CD14-positive monocyte (primary cell): ENCODE measurements at regions not wholly inside any gene's neighbourhood (a gene's known extent, or its start where the extent isn't known, plus 50 kb on each side); places are given as distances from the start of the nearest gene placed in this dataset.

Experiments used
- DNase-seq, 3 donors: peaks; one replicate each; pipeline ENCODE4 v3.0.0-alpha.2; 2011 to 2022
- H2AFZ ChIP-seq: 2 replicates; pipeline ENCODE4 v1.6.0; 2012; ENCODE audit warnings: mild to moderate bottlenecking, low read depth, low read length, inconsistent platforms; ENCODE audit not compliant: insufficient read depth, poor library complexity, severe bottlenecking
- H3K27ac ChIP-seq, 2 donors: 1 replicate in 1 of 2; 2 replicates in 1 of 2; pipeline ENCODE4 v1.5.1; 2012 to 2013; ENCODE audit warnings: low read length in 2 of 2, control low read depth in 1 of 2, inconsistent platforms in 1 of 2, low read depth in 1 of 2, mild to moderate bottlenecking in 1 of 2
- H3K27me3 ChIP-seq, 2 donors: one replicate each; pipeline versions ENCODE4 v1.6.0 to v1.6.1; 2011 to 2013; ENCODE audit warnings: low read length in 2 of 2; ENCODE audit not compliant: control insufficient read depth in 2 of 2, insufficient read depth in 2 of 2
- H3K36me3 ChIP-seq, 2 donors: replicated peaks in 1 of 2; 1 replicate in 1 of 2; 2 replicates in 1 of 2; pipeline versions ENCODE4 v1.5.1 to v1.6.1; 2012 to 2013; ENCODE audit warnings: low read length in 2 of 2, control low read depth in 1 of 2, inconsistent platforms in 1 of 2, mild to moderate bottlenecking in 1 of 2; ENCODE audit not compliant: insufficient read depth in 2 of 2, control insufficient read depth in 1 of 2
- H3K4me1 ChIP-seq, 2 donors: 1 replicate in 1 of 2; 2 replicates in 1 of 2; pipeline versions ENCODE4 v1.5.1 to v1.6.1; 2012 to 2013; ENCODE audit warnings: low read length in 2 of 2, control low read depth in 1 of 2, inconsistent platforms in 1 of 2, mild to moderate bottlenecking in 1 of 2, moderate library complexity in 1 of 2; ENCODE audit not compliant: insufficient read depth in 2 of 2, control insufficient read depth in 1 of 2
- H3K4me2 ChIP-seq: replicated peaks from 2 replicates; pipeline ENCODE3; 2012; ENCODE audit warnings: low read length, moderate library complexity, mild to moderate bottlenecking; ENCODE audit not compliant: poor library complexity, severe bottlenecking; ENCODE audit errors: extremely low read depth
- H3K4me3 ChIP-seq, 3 experiments: fragments of 200-600 bp in 1 of 3; sonication (generic) in 1 of 3; replicated peaks in 1 of 3; 1 replicate in 2 of 3; 2 replicates in 1 of 3; pipeline ENCODE4 v1.5.1; 2011 to 2013; ENCODE audit warnings: low read length in 3 of 3, mild to moderate bottlenecking in 3 of 3, control low read depth in 2 of 3, low read depth in 2 of 3, inconsistent platforms in 1 of 3, moderate library complexity in 1 of 3
- H3K79me2 ChIP-seq: 2 replicates; pipeline ENCODE4 v1.6.0; 2012; ENCODE audit warnings: mild to moderate bottlenecking, control low read depth, inconsistent platforms, low read length, moderate library complexity; ENCODE audit not compliant: insufficient read depth
- H3K9ac ChIP-seq: 2 replicates; pipeline ENCODE4 v1.6.0; 2017; ENCODE audit warnings: low read length, mild to moderate bottlenecking; ENCODE audit not compliant: insufficient read depth, poor library complexity, severe bottlenecking
- H3K9me3 ChIP-seq, 2 donors: replicated peaks in 1 of 2; 1 replicate in 1 of 2; 2 replicates in 1 of 2; pipeline versions ENCODE4 v1.5.1 to v1.6.1; 2012 to 2013; ENCODE audit warnings: low read length in 2 of 2, control low read depth in 1 of 2; ENCODE audit not compliant: control insufficient read depth in 1 of 2, insufficient read depth in 1 of 2
- H4K20me1 ChIP-seq: 2 replicates; pipeline ENCODE4 v1.6.0; 2012; ENCODE audit warnings: mild to moderate bottlenecking, low read length, control low read depth, moderate library complexity; ENCODE audit not compliant: insufficient read depth
- H3K27ac Mint-ChIP-seq, 7 donors: one replicate each; pipeline ENCODE4 v1.8.0; 2020; ENCODE audit warnings: mild to moderate bottlenecking in 7 of 7, mixed read lengths in 7 of 7, moderate library complexity in 6 of 7, inconsistent platforms in 2 of 7
- H3K27me3 Mint-ChIP-seq, 3 donors: one replicate each; pipeline ENCODE4 v1.8.0; 2021 to 2022; ENCODE audit warnings: low read depth in 3 of 3, mild to moderate bottlenecking in 3 of 3, mixed read lengths in 3 of 3, moderate library complexity in 3 of 3, inconsistent platforms in 1 of 3
- H3K36me3 Mint-ChIP-seq, 2 donors: one replicate each; pipeline ENCODE4 v1.8.0; 2020; ENCODE audit warnings: mixed read lengths in 2 of 2, inconsistent platforms in 1 of 2, mild to moderate bottlenecking in 1 of 2
- H3K4me1 Mint-ChIP-seq: one replicate; pipeline ENCODE4 v1.8.0; 2020; ENCODE audit warnings: mild to moderate bottlenecking, mixed read lengths
- H3K4me3 Mint-ChIP-seq, 2 donors: one replicate each; pipeline ENCODE4 v1.8.0; 2020; ENCODE audit warnings: mild to moderate bottlenecking in 2 of 2, mixed read lengths in 2 of 2, moderate library complexity in 1 of 2
- H3K9me3 Mint-ChIP-seq, 7 donors: one replicate each; pipeline ENCODE4 v1.8.0; 2020 to 2022; ENCODE audit warnings: mixed read lengths in 7 of 7, mild to moderate bottlenecking in 6 of 7, moderate library complexity in 6 of 7, inconsistent platforms in 2 of 7
- CTCF ChIP-seq: fragments of 200-600 bp; IDR thresholded peaks from one replicate; pipeline ENCODE4 v1.8.0; 2022; ENCODE audit warnings: antibody characterized with exemption, mild to moderate bottlenecking
- WGBS: methylation state at CpG from one replicate; pipeline ENCODE4 v1.1.5; 2013; ENCODE audit warnings: missing lambda C conversion rate; ENCODE audit not compliant: insufficient coverage; 5-methylcytosine and 5-hydroxymethylcytosine counted together
- intact Hi-C, 2 donors: fragments of 100-400 bp; cut with micrococcal nuclease; formaldehyde crosslinking; loops; one replicate each; pipeline versions ENCODE4 v1.15.0 to v1.15.1; 2023

GRCh38 chr6:11926594-11927407 lies 85.3 kb upstream of the HIVEP1 start:
- Histone ChIP-seq H3K4me3 (no peak overlapping the region), H2AFZ (no peak overlapping the region), H3K36me3 (no peaks in the 10 kb centered on the region), H3K27ac (no peak overlapping the region), H3K27me3 (no peaks in the 10 kb centered on the region), H4K20me1 (no peaks in the 10 kb centered on the region), H3K4me1 (no peaks in the 10 kb centered on the region), H3K9ac (no peak overlapping the region), H3K79me2 (no peaks in the 10 kb centered on the region), H3K9me3 (no peaks in the 10 kb centered on the region), H3K4me2 (no peak overlapping the region)
- Mint-ChIP-seq H3K4me1 (peaks cover 2% of the 10 kb centered on the region), H3K4me3 (no peak overlapping the region), H3K36me3 (no peaks in the 10 kb centered on the region), H3K9me3 (peaks cover 0 to 3% (median 0%) of the 10 kb centered on the region in 7 donors), H3K27me3 (peaks cover 2 to 3% (median 2%) of the 10 kb centered on the region in 3 donors), H3K27ac (no peak overlapping the region)
- intact Hi-C loops: no loop called here
- WGBS: 40% methylated on average over 1 of the region's 2 CpGs
- TF ChIP-seq CTCF: peak; percentile 14
- no peak for DNase-seq

- H3K4me1 ChIP-seq: no peaks in the 10 kb centered on the region
- H3K9me3 ChIP-seq: no peaks in the 10 kb centered on the region
- DNase-seq: no peak
- H3K9me3 Mint-ChIP-seq: peaks cover 0 to 3% (median 0%) of the 10 kb centered on the region in 7 donors
- 98% methylated on average over 8 of the region's 9 CpGs for WGBS
- no peaks in the 10 kb centered on the region for H3K36me3 Mint-ChIP-seq
- intact Hi-C loops: no loop called here
- no peak overlapping the region for H2AFZ ChIP-seq
- no peak overlapping the region for H3K4me2 ChIP-seq
- H3K27ac Mint-ChIP-seq: no peak overlapping the region
- peaks cover 2% of the 10 kb centered on the region in 3 donors for H3K27me3 Mint-ChIP-seq
- no peak overlapping the region for H3K4me3 Mint-ChIP-seq
- no peaks in the 10 kb centered on the region for H3K27me3 ChIP-seq
- no peaks in the 10 kb centered on the region for H4K20me1 ChIP-seq
- peaks cover 2% of the 10 kb centered on the region for H3K4me1 Mint-ChIP-seq
- no peak overlapping the region for H3K9ac ChIP-seq
- no peak overlapping the region for H3K4me3 ChIP-seq
- TF ChIP-seq CTCF: no peak
- H3K27ac ChIP-seq: no peak overlapping the region
- no peaks in the 10 kb centered on the region for H3K36me3 ChIP-seq
- H3K79me2 ChIP-seq: no peaks in the 10 kb centered on the region
These were observed 86.3 kb upstream of the HIVEP1 start for GRCh38 chr6:11925805-11926204.
